MM.1S (cell line): ENCODE measurements at regions not wholly inside any gene's neighbourhood (a gene's known extent, or its start where the extent isn't known, plus 50 kb on each side); places are given as distances from the start of the nearest gene placed in this dataset.

ENCODE experiments used
- CTCF ChIP-seq: fragments of 300-600 bp; sonication (generic); IDR thresholded peaks from 2 replicates; pipeline ENCODE4 v1.5.1; 2016; ENCODE audit warnings: antibody characterized with exemption, low read length, mixed read lengths
- EZH2 ChIP-seq: fragments of 300-600 bp; sonication (generic); optimal IDR thresholded peaks from 2 replicates; pipeline ENCODE3; 2017; ENCODE audit warnings: low read depth, mild to moderate bottlenecking, antibody characterized with exemption, low read length, mixed read lengths
- EZH2phosphoT487 ChIP-seq: fragments of 300-600 bp; sonication (generic); IDR thresholded peaks from 2 replicates; pipeline ENCODE4 v1.6.1; 2018; ENCODE audit warnings: antibody characterized with exemption, low read length

GRCh38 chr7:24075426-24075810, 208.6 kb upstream of the NPY start:
- TF ChIP-seq CTCF (no peak), EZH2phosphoT487 (no peak), EZH2 (no peak)
